ENCODE measurements at regions not wholly inside any gene's neighbourhood (a gene's known extent, or its start where the extent isn't known, plus 50 kb on each side); places are given as distances from the start of the nearest gene placed in this dataset.
A peak's percentile ranks its signal among the peaks of the same experiment; 100 is the strongest.

- no peak for TF ChIP-seq ARID3A (IDR thresholded peaks at IDR 0.05; ENCODE audit: borderline replicate concordance, low read depth, low read length)
- TF ChIP-seq SMARCE1 (IDR thresholded peaks at IDR 0.05) = no peak
- no peak for TF ChIP-seq RNF219 (CRISPR knock-in tag; IDR thresholded peaks at IDR 0.05)
- TF ChIP-seq ILF3 (IDR thresholded peaks at IDR 0.05; ENCODE audit: borderline replicate concordance) = no peak
Observed at GRCh38 chr12:131275824-131276223, 322.1 kb downstream of the ADGRD1 start (continued).

- no peak for ATAC-seq
- intact Hi-C loops (cut with micrococcal nuclease) = no loop called here
- H3K27me3 ChIP-seq (ENCODE audit: control insufficient read depth in 2 of 2, insufficient read depth in 2 of 2, low read length in 2 of 2) = peaks cover 11 to 46% of the 10 kb centered on the region in 2 experiments
- no peaks in the 10 kb centered on the region for H3K36me3 ChIP-seq (ENCODE audit: control insufficient read depth, insufficient read depth, low read length)
- 28% methylated on average over 13 of the region's 14 CpGs for WGBS (ENCODE audit: insufficient coverage, low coverage, missing lambda C conversion rate)
- FAIRE-seq = no peak
- no peak overlapping the region for H3K4me3 ChIP-seq
- peaks cover 2 to 28% of the 10 kb centered on the region in 2 experiments; a peak in 4 of 5 replicates for H3K4me1 ChIP-seq (replicated peaks in 1 of 2; ENCODE audit: control insufficient read depth in 2 of 2, insufficient read depth in 2 of 2, low read length in 2 of 2)
- in situ Hi-C loops (cut with MboI) = no loop called here
- H4K20me1 ChIP-seq (replicated peaks; ENCODE audit: control insufficient read depth, insufficient read depth, low read length) = no peaks in the 10 kb centered on the region; the same call in 1 of the 2 replicates
- H3K9me3 ChIP-seq (replicated peaks; ENCODE audit: control insufficient read depth, insufficient read depth, low read depth, low read length) = no peaks in the 10 kb centered on the region
- DNase-seq (ENCODE audit: extremely low read depth in 1 of 4, low spot score in 3 of 4) = no peak
- H3K4me2 ChIP-seq (ENCODE audit: insufficient read depth, low read length) = no peak overlapping the region
- no TSS peak for BruUV-seq (replicated peaks)
- ChIA-PET POLR2A (interaction anchor here (0.6 kb wide), 1 partner anchor 48 kb away, joined by 3 read pairs; no protein-coding TSS in a partner anchor), CTCF (ENCODE audit: low intra/inter-chr PET ratio) (no interaction called here)
- H2AFZ ChIP-seq (ENCODE audit: low read depth, low read length) = no peak overlapping the region
- peak overlapping the region in 1 of 2 experiments; percentile 55; a peak in 1 of 4 replicates for H3K9ac ChIP-seq (ENCODE audit: insufficient read depth in 1 of 2, low read depth in 2 of 2, low read length in 2 of 2)
- H3K27ac ChIP-seq (ENCODE audit: extremely low read depth, low read depth, low read length) = no peak overlapping the region
- H3K9me1 ChIP-seq (ENCODE audit: control insufficient read depth, insufficient read depth, low read length) = no peaks in the 10 kb centered on the region
- no peaks in the 10 kb centered on the region for H3K79me2 ChIP-seq (ENCODE audit: control insufficient read depth, insufficient read depth, low read length)
- TF ChIP-seq ZNF239 (CRISPR knock-in tag; IDR thresholded peaks at IDR 0.05) (no peak), IRF9 (tag; IDR thresholded peaks at IDR 0.05) (no peak), ZNF589 (CRISPR knock-in tag; IDR thresholded peaks at IDR 0.05; ENCODE audit: low read depth) (no peak), ATF2 (CRISPR knock-in tag; IDR thresholded peaks at IDR 0.05) (no peak), THRA (IDR thresholded peaks at IDR 0.05) (no peak)
Observed at GRCh38 chr12:131276501-131277185, 322.9 kb downstream of the ADGRD1 start.
